ENCODE measurements at regions not wholly inside any gene's neighbourhood (a gene's known extent, or its start where the extent isn't known, plus 50 kb on each side); places are given as distances from the start of the nearest gene placed in this dataset.
"Not testable (repeated sequence)": the region's sequence is repeated elsewhere in the genome, so short reads cannot be mapped to it uniquely, and the experiment has no call there.

- no peak for DNase-seq (ENCODE audit: low read depth in 1 of 2, low spot score in 1 of 2)
These were observed 173.6 kb upstream of the PROK2 start for GRCh38 chr3:71958533-71958932.

- DNase-seq (ENCODE audit: low read depth in 1 of 2, low spot score in 1 of 2), result no peak
These were observed 171.8 kb upstream of the PROK2 start for GRCh38 chr3:71956716-71957115.

- no peak for DNase-seq (ENCODE audit: low read depth in 1 of 2, low spot score in 1 of 2)
These were observed 171.1 kb upstream of the PROK2 start for GRCh38 chr3:71956069-71956340.

GRCh38 chr3:71955240-71956068, 170.5 kb upstream of the PROK2 start:
- no peak for DNase-seq (ENCODE audit: low read depth in 1 of 2, low spot score in 1 of 2)

- DNase-seq (ENCODE audit: low read depth in 1 of 2, low spot score in 1 of 2), result no peak
These were observed 166.9 kb upstream of the PROK2 start for GRCh38 chr3:71951842-71952241.

GRCh38 chr3:71951361-71951760, 166.4 kb upstream of the PROK2 start:
- DNase-seq (ENCODE audit: low read depth in 1 of 2, low spot score in 1 of 2), result no peak

GRCh38 chr3:71949442-71949841, 164.5 kb upstream of the PROK2 start:
- DNase-seq (ENCODE audit: low read depth in 1 of 2, low spot score in 1 of 2), result no peak

GRCh38 chr3:71944482-71945065, 159.6 kb upstream of the PROK2 start:
- no peak for DNase-seq (ENCODE audit: low read depth in 1 of 2, low spot score in 1 of 2)

- DNase-seq (ENCODE audit: low read depth in 1 of 2, low spot score in 1 of 2), result no peak
These were observed 157.7 kb upstream of the PROK2 start for GRCh38 chr3:71942432-71943187.

- DNase-seq (ENCODE audit: low read depth in 1 of 2, low spot score in 1 of 2), result no peak
These were observed 155.5 kb upstream of the PROK2 start for GRCh38 chr3:71940486-71940885.

- DNase-seq (ENCODE audit: low read depth in 1 of 2, low spot score in 1 of 2), result not testable (repeated sequence)
These were observed 153.1 kb upstream of the PROK2 start for GRCh38 chr3:71938081-71938480.

- no peak for DNase-seq (ENCODE audit: low read depth in 1 of 2, low spot score in 1 of 2)
These were observed 151.7 kb upstream of the PROK2 start for GRCh38 chr3:71936681-71937080.

GRCh38 chr3:71934520-71935270, 149.7 kb upstream of the PROK2 start:
- DNase-seq (ENCODE audit: low read depth in 1 of 2, low spot score in 1 of 2), result no peak

- DNase-seq (ENCODE audit: low read depth in 1 of 2, low spot score in 1 of 2), result no peak
These were observed 147.0 kb upstream of the PROK2 start for GRCh38 chr3:71931922-71932321.

GRCh38 chr3:71930056-71930991, 145.4 kb upstream of the PROK2 start:
- no peak for DNase-seq (ENCODE audit: low read depth in 1 of 2, low spot score in 1 of 2)

GRCh38 chr3:71928212-71928611, 143.3 kb upstream of the PROK2 start:
- DNase-seq (ENCODE audit: low read depth in 1 of 2, low spot score in 1 of 2), result no peak

GRCh38 chr3:71927505-71928066, 142.6 kb upstream of the PROK2 start:
- no peak for DNase-seq (ENCODE audit: low read depth in 1 of 2, low spot score in 1 of 2)

- DNase-seq (ENCODE audit: low read depth in 1 of 2, low spot score in 1 of 2), result no peak
These were observed 141.7 kb upstream of the PROK2 start for GRCh38 chr3:71926616-71927015.

GRCh38 chr3:71926262-71926600, 141.3 kb upstream of the PROK2 start:
- DNase-seq (ENCODE audit: low read depth in 1 of 2, low spot score in 1 of 2), result no peak

GRCh38 chr3:71925511-71926261, 140.7 kb upstream of the PROK2 start:
- not testable (repeated sequence) for DNase-seq (ENCODE audit: low read depth in 1 of 2, low spot score in 1 of 2)
